Ishikawa (cell line): ENCODE measurements at regions not wholly inside any gene's neighbourhood (a gene's known extent, or its start where the extent isn't known, plus 50 kb on each side); places are given as distances from the start of the nearest gene placed in this dataset.

ENCODE experiments used
- CEBPB ChIP-seq: IDR thresholded peaks from 2 replicates; pipeline ENCODE4 v1.6.1; 2012
- CREB1 ChIP-seq: IDR thresholded peaks from 2 replicates; pipeline ENCODE4 v1.6.1; 2012; ENCODE audit warnings: low read depth
- EGR1 ChIP-seq: IDR thresholded peaks from 2 replicates; pipeline ENCODE4 v1.6.1; 2012
- EP300 ChIP-seq: IDR thresholded peaks from 2 replicates; pipeline ENCODE4 v1.6.1; 2012; ENCODE audit warnings: borderline replicate concordance
- FOXM1 ChIP-seq: IDR thresholded peaks from 2 replicates; pipeline ENCODE4 v1.6.1; 2012; ENCODE audit warnings: low read depth, borderline replicate concordance
- RAD21 ChIP-seq: IDR thresholded peaks from 2 replicates; pipeline ENCODE4 v1.6.1; 2012; ENCODE audit warnings: low read depth
- TAF1 ChIP-seq: IDR thresholded peaks from 2 replicates; pipeline ENCODE4 v1.6.1; 2012; ENCODE audit warnings: low read depth, mild to moderate bottlenecking
- TEAD4 ChIP-seq: IDR thresholded peaks from 2 replicates; pipeline ENCODE4 v1.6.1; 2012
- YY1 ChIP-seq: IDR thresholded peaks from 2 replicates; pipeline ENCODE4 v1.6.1; 2012; ENCODE audit warnings: low read depth
- TF ChIP-seq, protein P1 (sequence below): IDR thresholded peaks from 2 replicates; pipeline ENCODE4 v1.6.1; 2012
- TF ChIP-seq, protein P2 (sequence below): IDR thresholded peaks from 2 replicates; pipeline ENCODE4 v1.6.1; 2012; ENCODE audit warnings: low read depth, mild to moderate bottlenecking
- TF ChIP-seq, protein P3 (sequence below): IDR thresholded peaks from 2 replicates; pipeline ENCODE4 v1.6.1; 2012

DNA sequence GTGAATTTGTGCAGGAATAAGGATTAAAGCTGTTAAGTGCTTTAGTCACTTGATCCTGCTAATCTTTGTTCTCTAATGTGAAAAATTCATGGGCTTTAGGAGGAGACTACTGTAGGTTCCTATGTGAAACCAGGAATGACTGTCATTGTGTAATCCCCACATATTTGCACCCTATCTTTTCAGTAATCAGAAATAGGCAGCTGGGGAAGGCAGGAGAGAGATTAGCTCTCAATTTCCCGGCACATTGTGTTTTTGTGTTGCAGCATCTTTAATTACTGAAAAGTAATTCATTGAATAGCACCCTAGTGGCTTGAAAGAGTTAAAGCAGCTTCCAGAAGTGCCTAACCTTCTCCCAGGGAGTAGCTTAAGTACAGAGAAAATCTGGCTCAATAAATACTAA is 282.9 kb downstream of the OLFM4 start:
- TF ChIP-seq EGR1 (no peak), EP300 (no peak), TAF1 (no peak), FOXM1 (no peak), RAD21 (no peak), CEBPB (no peak), TEAD4 (no peak), YY1 (no peak), CREB1 (no peak)
- TF ChIP-seq, protein P1, sequence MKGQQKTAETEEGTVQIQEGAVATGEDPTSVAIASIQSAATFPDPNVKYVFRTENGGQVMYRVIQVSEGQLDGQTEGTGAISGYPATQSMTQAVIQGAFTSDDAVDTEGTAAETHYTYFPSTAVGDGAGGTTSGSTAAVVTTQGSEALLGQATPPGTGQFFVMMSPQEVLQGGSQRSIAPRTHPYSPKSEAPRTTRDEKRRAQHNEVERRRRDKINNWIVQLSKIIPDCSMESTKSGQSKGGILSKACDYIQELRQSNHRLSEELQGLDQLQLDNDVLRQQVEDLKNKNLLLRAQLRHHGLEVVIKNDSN, result no peak
- TF ChIP-seq, protein P2, sequence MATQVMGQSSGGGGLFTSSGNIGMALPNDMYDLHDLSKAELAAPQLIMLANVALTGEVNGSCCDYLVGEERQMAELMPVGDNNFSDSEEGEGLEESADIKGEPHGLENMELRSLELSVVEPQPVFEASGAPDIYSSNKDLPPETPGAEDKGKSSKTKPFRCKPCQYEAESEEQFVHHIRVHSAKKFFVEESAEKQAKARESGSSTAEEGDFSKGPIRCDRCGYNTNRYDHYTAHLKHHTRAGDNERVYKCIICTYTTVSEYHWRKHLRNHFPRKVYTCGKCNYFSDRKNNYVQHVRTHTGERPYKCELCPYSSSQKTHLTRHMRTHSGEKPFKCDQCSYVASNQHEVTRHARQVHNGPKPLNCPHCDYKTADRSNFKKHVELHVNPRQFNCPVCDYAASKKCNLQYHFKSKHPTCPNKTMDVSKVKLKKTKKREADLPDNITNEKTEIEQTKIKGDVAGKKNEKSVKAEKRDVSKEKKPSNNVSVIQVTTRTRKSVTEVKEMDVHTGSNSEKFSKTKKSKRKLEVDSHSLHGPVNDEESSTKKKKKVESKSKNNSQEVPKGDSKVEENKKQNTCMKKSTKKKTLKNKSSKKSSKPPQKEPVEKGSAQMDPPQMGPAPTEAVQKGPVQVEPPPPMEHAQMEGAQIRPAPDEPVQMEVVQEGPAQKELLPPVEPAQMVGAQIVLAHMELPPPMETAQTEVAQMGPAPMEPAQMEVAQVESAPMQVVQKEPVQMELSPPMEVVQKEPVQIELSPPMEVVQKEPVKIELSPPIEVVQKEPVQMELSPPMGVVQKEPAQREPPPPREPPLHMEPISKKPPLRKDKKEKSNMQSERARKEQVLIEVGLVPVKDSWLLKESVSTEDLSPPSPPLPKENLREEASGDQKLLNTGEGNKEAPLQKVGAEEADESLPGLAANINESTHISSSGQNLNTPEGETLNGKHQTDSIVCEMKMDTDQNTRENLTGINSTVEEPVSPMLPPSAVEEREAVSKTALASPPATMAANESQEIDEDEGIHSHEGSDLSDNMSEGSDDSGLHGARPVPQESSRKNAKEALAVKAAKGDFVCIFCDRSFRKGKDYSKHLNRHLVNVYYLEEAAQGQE, result no peak
- TF ChIP-seq, protein P3, sequence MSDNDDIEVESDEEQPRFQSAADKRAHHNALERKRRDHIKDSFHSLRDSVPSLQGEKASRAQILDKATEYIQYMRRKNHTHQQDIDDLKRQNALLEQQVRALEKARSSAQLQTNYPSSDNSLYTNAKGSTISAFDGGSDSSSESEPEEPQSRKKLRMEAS, result no peak
